ENCODE measurements at regions not wholly inside any gene's neighbourhood (a gene's known extent, or its start where the extent isn't known, plus 50 kb on each side); places are given as distances from the start of the nearest gene placed in this dataset.
"Not testable (repeated sequence)": the region's sequence is repeated elsewhere in the genome, so short reads cannot be mapped to it uniquely, and the experiment has no call there.

- Histone ChIP-seq H3K9me3 (no peaks in the 10 kb centered on the region), H3K27me3 (no peaks in the 10 kb centered on the region), H3K4me3 (no peak overlapping the region), H3K4me1 (no peaks in the 10 kb centered on the region), H3K27ac (no peak overlapping the region), H3K36me3 (replicated peaks in 1 of 2; ENCODE audit: insufficient read depth in 1 of 2, low read depth in 2 of 2) (no peaks in the 10 kb centered on the region)
- ATAC-seq (no peak), DNase-seq (no peak)
- 90 to 97% methylated on average over 1 of the region's 1 CpG for WGBS, 2 donors
- intact Hi-C loops (cut with DNase I), result no loop called here
- TF ChIP-seq CTCF (IDR thresholded peaks at IDR 0.05), result no peak
- TF ChIP-seq POLR2A (IDR thresholded peaks at IDR 0.05), result no peak
Measured at GRCh38 chr6:85346196-85346595, 103.7 kb upstream of the NT5E start.

- DNase-seq, result no peak
- Histone ChIP-seq H3K27ac (no peak overlapping the region), H3K36me3 (replicated peaks in 1 of 2; ENCODE audit: insufficient read depth in 1 of 2, low read depth in 2 of 2) (no peaks in the 10 kb centered on the region), H3K27me3 (no peaks in the 10 kb centered on the region), H3K4me3 (no peak overlapping the region), H3K4me1 (no peaks in the 10 kb centered on the region), H3K9me3 (no peaks in the 10 kb centered on the region)
- ATAC-seq, result no peak
- intact Hi-C loops (cut with DNase I), result no loop called here
- WGBS, 2 donors, result 21 to 65% methylated on average over 1 of the region's 1 CpG
- TF ChIP-seq POLR2A (IDR thresholded peaks at IDR 0.05) (no peak), CTCF (IDR thresholded peaks at IDR 0.05) (no peak)
Measured at GRCh38 chr6:85344996-85345395, 104.9 kb upstream of the NT5E start.

- ATAC-seq (no peak), DNase-seq (no peak)
- TF ChIP-seq POLR2A (IDR thresholded peaks at IDR 0.05) (no peak), CTCF (IDR thresholded peaks at IDR 0.05) (no peak)
- no peaks in the 10 kb centered on the region for H3K27me3 ChIP-seq
- intact Hi-C loops (cut with DNase I), result no loop called here
- no peak overlapping the region for H3K4me3 ChIP-seq
- no peaks in the 10 kb centered on the region for H3K36me3 ChIP-seq (replicated peaks in 1 of 2; ENCODE audit: insufficient read depth in 1 of 2, low read depth in 2 of 2)
- H3K27ac ChIP-seq, result no peak overlapping the region
- no peaks in the 10 kb centered on the region for H3K4me1 ChIP-seq
- H3K9me3 ChIP-seq, result no peaks in the 10 kb centered on the region
- WGBS, 2 donors, result 56 to 67% methylated on average over 1 of the region's 1 CpG
Measured at GRCh38 chr6:85343428-85343827, 106.5 kb upstream of the NT5E start.

GRCh38 chr6:85329196-85329595, 120.7 kb upstream of the NT5E start:
- ATAC-seq, result no peak
- no peak for TF ChIP-seq POLR2A (IDR thresholded peaks at IDR 0.05)
- TF ChIP-seq CTCF (IDR thresholded peaks at IDR 0.05), result no peak
- no peaks in the 10 kb centered on the region for H3K27me3 ChIP-seq
- DNase-seq, result no peak
- WGBS, 2 donors, result 65 to 68% methylated on average over 4 of the region's 4 CpGs
- H3K36me3 ChIP-seq (replicated peaks in 1 of 2; ENCODE audit: insufficient read depth in 1 of 2, low read depth in 2 of 2), result no peaks in the 10 kb centered on the region
- no peaks in the 10 kb centered on the region for H3K4me1 ChIP-seq
- no peak overlapping the region for H3K4me3 ChIP-seq
- H3K9me3 ChIP-seq, result no peaks in the 10 kb centered on the region
- intact Hi-C loops (cut with DNase I), result no loop called here
- no peak overlapping the region for H3K27ac ChIP-seq

GRCh38 chr6:85325811-85326210, 124.1 kb upstream of the NT5E start:
- intact Hi-C loops (cut with DNase I); H3K36me3 ChIP-seq (replicated peaks in 1 of 2; ENCODE audit: insufficient read depth in 1 of 2, low read depth in 2 of 2); H3K27me3 ChIP-seq; DNase-seq; H3K4me3 ChIP-seq; H3K9me3 ChIP-seq; H3K27ac ChIP-seq; H3K4me1 ChIP-seq; ATAC-seq: not testable (repeated sequence)
- 84 to 91% methylated on average over 10 to 27 of the region's 31 CpGs for WGBS, 2 donors
